Smooth muscle cell (in vitro differentiated cells): ENCODE measurements at regions not wholly inside any gene's neighbourhood (a gene's known extent, or its start where the extent isn't known, plus 50 kb on each side); places are given as distances from the start of the nearest gene placed in this dataset.

ENCODE experiments used
- DNase-seq: peaks from one replicate; lab custom pipeline; 2025; ENCODE audit not compliant: unreplicated experiment; lab: John Stamatoyannopoulos, UW
- H2AFZ ChIP-seq: fragments of 200-600 bp; sonication (generic); 2 replicates; pipeline ENCODE4 v1.6.0; 2016; ENCODE audit warnings: antibody characterized with exemption, low read depth, mild to moderate bottlenecking
- H3F3A ChIP-seq: fragments of 200-600 bp; sonication (generic); 2 replicates; pipeline ENCODE4 v1.6.0; 2017; ENCODE audit warnings: antibody characterized with exemption, low read depth
- H3K27ac ChIP-seq: fragments of 200-600 bp; sonication (generic); 2 replicates; pipeline ENCODE4 v1.5.1; 2016; ENCODE audit warnings: low read depth, mild to moderate bottlenecking
- H3K27me3 ChIP-seq: fragments of 200-600 bp; sonication (generic); 2 replicates; pipeline ENCODE4 v1.6.1; 2016; ENCODE audit warnings: low read depth, mild to moderate bottlenecking
- H3K36me3 ChIP-seq: fragments of 200-600 bp; sonication (generic); 2 replicates; pipeline ENCODE4 v1.5.1; 2016; ENCODE audit warnings: low read depth
- H3K4me1 ChIP-seq: fragments of 200-600 bp; sonication (generic); 2 replicates; pipeline ENCODE4 v1.5.1; 2016; ENCODE audit warnings: low read depth
- H3K4me2 ChIP-seq: fragments of 200-600 bp; sonication (generic); 2 replicates; pipeline ENCODE4 v1.6.0; 2016; ENCODE audit warnings: mild to moderate bottlenecking
- H3K4me3 ChIP-seq: fragments of 200-600 bp; sonication (generic); 2 replicates; pipeline ENCODE4 v1.5.1; 2016; ENCODE audit warnings: mild to moderate bottlenecking
- H3K79me2 ChIP-seq: fragments of 200-600 bp; sonication (generic); 2 replicates; pipeline ENCODE4 v1.6.0; 2016; ENCODE audit warnings: low read depth, mild to moderate bottlenecking
- H3K9ac ChIP-seq: fragments of 200-600 bp; sonication (generic); 2 replicates; pipeline ENCODE4 v1.6.0; 2016; ENCODE audit warnings: low read depth
- H3K9me3 ChIP-seq: fragments of 200-600 bp; sonication (generic); replicated peaks from 2 replicates; pipeline ENCODE4 v1.5.1; 2016; ENCODE audit warnings: low read depth
- H4K20me1 ChIP-seq: fragments of 200-600 bp; sonication (generic); 2 replicates; pipeline ENCODE4 v1.6.0; 2016; ENCODE audit warnings: low read depth
- CTCF ChIP-seq: fragments of 200-600 bp; sonication (generic); IDR thresholded peaks from 2 replicates; pipeline ENCODE4 v1.5.1; 2017; ENCODE audit warnings: borderline replicate concordance, mild to moderate bottlenecking, antibody characterized with exemption; ENCODE audit not compliant: insufficient read depth, poor library complexity, severe bottlenecking
- WGBS: methylation state at CpG from one replicate; pipeline ENCODE4 v1.1.7; 2016; ENCODE audit warnings: low lambda C conversion rate; 5-methylcytosine and 5-hydroxymethylcytosine counted together

DNA sequence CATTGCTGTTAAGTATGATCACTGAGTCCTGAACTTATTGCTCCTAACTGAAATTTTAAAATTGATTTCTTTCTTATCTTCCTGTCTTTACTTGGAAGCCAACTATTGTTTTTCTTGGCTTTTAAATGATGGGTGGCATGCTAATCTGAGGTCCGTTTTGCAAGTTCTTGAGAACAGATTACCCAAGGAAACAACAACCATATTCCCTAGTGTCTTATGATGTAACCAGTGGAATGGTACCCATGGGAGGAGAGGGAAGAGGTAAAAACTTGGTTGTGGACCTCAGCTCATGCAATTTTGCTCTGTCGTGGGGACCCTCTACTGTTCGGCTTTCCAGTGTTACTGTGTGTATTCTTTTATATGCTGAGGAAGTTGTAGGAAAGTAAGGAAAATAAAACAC is 454.8 kb upstream of the ADAMTS5 start:
- Histone ChIP-seq H3K9me3 (no peaks in the 10 kb centered on the region), H3K4me2 (no peak overlapping the region), H4K20me1 (no peaks in the 10 kb centered on the region), H3K9ac (no peak overlapping the region), H2AFZ (no peak overlapping the region), H3K4me1 (peaks cover 10% of the 10 kb centered on the region), H3K4me3 (no peak overlapping the region), H3K36me3 (no peaks in the 10 kb centered on the region), H3K79me2 (no peaks in the 10 kb centered on the region), H3K27me3 (no peaks in the 10 kb centered on the region), H3K27ac (peak overlapping the region; percentile 97), H3F3A (peaks cover 11% of the 10 kb centered on the region)
- DNase-seq = no peak
- 95% methylated on average over 3 of the region's 3 CpGs for WGBS
- no peak for TF ChIP-seq CTCF

GRCh38 chr21:27419153-27419552 is 452.3 kb upstream of the ADAMTS5 start:
- Histone ChIP-seq H3K79me2 (no peaks in the 10 kb centered on the region), H3K4me1 (peaks cover 8% of the 10 kb centered on the region), H3K27ac (no peak overlapping the region), H3K9ac (no peak overlapping the region), H3K4me3 (no peak overlapping the region), H4K20me1 (no peaks in the 10 kb centered on the region), H3K36me3 (no peaks in the 10 kb centered on the region), H3K27me3 (no peaks in the 10 kb centered on the region), H3F3A (peaks cover 11% of the 10 kb centered on the region), H3K4me2 (no peak overlapping the region), H2AFZ (no peak overlapping the region), H3K9me3 (no peaks in the 10 kb centered on the region)
- DNase-seq = no peak
- no peak for TF ChIP-seq CTCF
- WGBS = 47% methylated on average over 3 of the region's 3 CpGs

DNA sequence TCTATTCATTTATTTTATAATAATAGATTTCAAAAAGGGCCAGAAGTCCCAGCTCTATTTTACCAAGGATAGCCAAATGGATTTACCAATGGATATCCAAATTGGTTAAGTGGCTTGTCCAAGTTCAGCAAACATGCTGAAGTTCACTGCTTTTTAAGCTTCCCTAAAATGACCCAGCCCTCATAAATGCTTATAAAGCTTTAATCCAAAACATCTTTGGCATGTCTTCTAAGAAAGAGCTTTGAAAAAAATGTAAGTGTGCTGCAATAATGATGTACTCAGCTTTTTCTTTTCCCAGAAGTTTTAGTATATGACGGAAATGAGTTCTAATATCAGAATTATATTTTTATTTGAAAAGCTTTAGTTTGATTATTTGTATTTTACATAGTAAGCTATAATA is 451.5 kb upstream of the ADAMTS5 start:
- H3K9me3 ChIP-seq = no peaks in the 10 kb centered on the region
- H3K27me3 ChIP-seq = no peaks in the 10 kb centered on the region
- no peak overlapping the region for H3K27ac ChIP-seq
- H3F3A ChIP-seq = peaks cover 11% of the 10 kb centered on the region
- H3K79me2 ChIP-seq = no peaks in the 10 kb centered on the region
- no peak for TF ChIP-seq CTCF
- H3K4me2 ChIP-seq = no peak overlapping the region
- no peaks in the 10 kb centered on the region for H4K20me1 ChIP-seq
- H3K4me3 ChIP-seq = no peak overlapping the region
- no peak for DNase-seq
- H3K36me3 ChIP-seq = no peaks in the 10 kb centered on the region
- no peak overlapping the region for H3K9ac ChIP-seq
- peaks cover 1% of the 10 kb centered on the region for H3K4me1 ChIP-seq
- 78% methylated on average over 1 of the region's 1 CpG for whole genome bisulfite sequencing
- no peak overlapping the region for H2AFZ ChIP-seq

DNA sequence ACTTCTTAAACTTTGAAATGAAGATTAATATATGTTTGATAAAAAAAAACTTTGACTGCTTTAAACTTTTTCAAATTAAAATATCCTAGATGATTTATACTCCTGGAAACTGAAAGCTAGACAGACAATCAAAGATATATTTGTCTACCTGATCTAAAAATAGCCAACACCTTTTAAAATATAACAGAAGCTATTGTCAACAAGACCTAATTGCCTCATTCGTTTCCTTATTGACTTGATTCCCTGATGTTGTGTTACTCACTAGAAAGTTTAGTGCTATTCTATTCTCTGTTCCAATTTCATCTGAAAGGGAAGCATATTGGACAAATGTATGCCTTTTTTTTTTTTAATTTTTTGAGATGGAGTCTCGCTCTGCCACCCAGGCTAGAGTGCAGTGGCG is 445.6 kb upstream of the ADAMTS5 start:
- no peak for TF ChIP-seq CTCF
- no peak overlapping the region for H3K27ac ChIP-seq
- H3K27me3 ChIP-seq = no peaks in the 10 kb centered on the region
- no peaks in the 10 kb centered on the region for H3K36me3 ChIP-seq
- DNase-seq = no peak
- H3K4me3 ChIP-seq = no peak overlapping the region
- no peak overlapping the region for H3K9ac ChIP-seq
- H3K9me3 ChIP-seq = no peaks in the 10 kb centered on the region
- H2AFZ ChIP-seq = no peak overlapping the region
- WGBS = 97% methylated on average over 3 of the region's 3 CpGs
- peaks cover 7% of the 10 kb centered on the region for H3K4me1 ChIP-seq
- no peaks in the 10 kb centered on the region for H3F3A ChIP-seq
- H3K4me2 ChIP-seq = no peak overlapping the region
- no peaks in the 10 kb centered on the region for H4K20me1 ChIP-seq
- H3K79me2 ChIP-seq = no peaks in the 10 kb centered on the region
